HG03460 (cell line): ENCODE measurements at regions not wholly inside any gene's neighbourhood (a gene's known extent, or its start where the extent isn't known, plus 50 kb on each side); places are given as distances from the start of the nearest gene placed in this dataset.

ENCODE experiments used
- ATAC-seq: cut with Tn5 transposase; IDR thresholded peaks from one replicate; pipeline ENCODE4 v1.9.1; 2021; ENCODE audit not compliant: unreplicated experiment

- ATAC-seq: no peak
Measured at GRCh38 chr22:48338793-48339705, 1488.6 kb downstream of the BRD1 start.

GRCh38 chr22:48337957-48338792, 1489.5 kb downstream of the BRD1 start:
- ATAC-seq: no peak

GRCh38 chr22:48336339-48337060, 1491.2 kb downstream of the BRD1 start:
- no peak for ATAC-seq

GRCh38 chr22:48335442-48336139, 1492.1 kb downstream of the BRD1 start:
- ATAC-seq: no peak

GRCh38 chr22:48334971-48335370, 1492.7 kb downstream of the BRD1 start:
- no peak for ATAC-seq

- no peak for ATAC-seq
Measured at GRCh38 chr22:48333816-48334735, 1493.6 kb downstream of the BRD1 start.

- no peak for ATAC-seq
Measured at GRCh38 chr22:48333323-48333763, 1494.3 kb downstream of the BRD1 start.

- no peak for ATAC-seq
Measured at GRCh38 chr22:48332438-48333322, 1495.0 kb downstream of the BRD1 start.

- no peak for ATAC-seq
Measured at GRCh38 chr22:48331691-48332220, 1495.9 kb downstream of the BRD1 start.

GRCh38 chr22:48331266-48331665, 1496.4 kb downstream of the BRD1 start:
- no peak for ATAC-seq

- ATAC-seq: no peak
Measured at GRCh38 chr22:48327721-48328120, 1500.0 kb downstream of the BRD1 start.

GRCh38 chr22:48323746-48324145, 1503.9 kb downstream of the BRD1 start:
- ATAC-seq: no peak

- ATAC-seq: no peak
Measured at GRCh38 chr22:48322907-48323306, 1504.8 kb downstream of the BRD1 start.

GRCh38 chr22:48321986-48322545, 1505.6 kb downstream of the BRD1 start:
- no peak for ATAC-seq

- ATAC-seq: no peak
Measured at GRCh38 chr22:48320683-48321451, 1506.8 kb downstream of the BRD1 start.

GRCh38 chr22:48320048-48320682, 1507.5 kb downstream of the BRD1 start:
- no peak for ATAC-seq
